ENCODE measurements at regions not wholly inside any gene's neighbourhood (a gene's known extent, or its start where the extent isn't known, plus 50 kb on each side); places are given as distances from the start of the nearest gene placed in this dataset.

DNA sequence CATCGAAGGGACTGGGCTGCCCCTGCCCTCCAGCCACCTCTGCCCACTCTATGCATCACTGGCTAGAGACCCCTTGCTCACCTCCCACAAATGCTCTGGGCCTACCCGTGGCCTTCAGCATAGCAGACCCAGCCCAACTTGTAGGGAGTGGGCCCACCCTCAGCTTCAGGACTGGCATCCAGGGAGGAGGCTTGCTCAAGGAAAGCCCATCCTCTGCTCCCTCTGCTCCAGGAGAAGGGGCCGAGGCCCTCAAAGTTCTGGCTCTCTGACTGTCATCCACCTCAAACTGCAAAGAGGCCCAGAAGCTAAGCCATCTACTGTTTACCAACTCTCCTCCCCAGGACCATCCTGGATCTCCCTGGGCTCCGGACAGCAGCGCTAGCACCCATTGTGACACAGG, 84.5 kb downstream of the C5orf15 start:
- intact Hi-C loops (cut with DNase I), result no loop called here
- no peak for DNase-seq
- ATAC-seq (ENCODE audit: poor library complexity), result no peak

DNA sequence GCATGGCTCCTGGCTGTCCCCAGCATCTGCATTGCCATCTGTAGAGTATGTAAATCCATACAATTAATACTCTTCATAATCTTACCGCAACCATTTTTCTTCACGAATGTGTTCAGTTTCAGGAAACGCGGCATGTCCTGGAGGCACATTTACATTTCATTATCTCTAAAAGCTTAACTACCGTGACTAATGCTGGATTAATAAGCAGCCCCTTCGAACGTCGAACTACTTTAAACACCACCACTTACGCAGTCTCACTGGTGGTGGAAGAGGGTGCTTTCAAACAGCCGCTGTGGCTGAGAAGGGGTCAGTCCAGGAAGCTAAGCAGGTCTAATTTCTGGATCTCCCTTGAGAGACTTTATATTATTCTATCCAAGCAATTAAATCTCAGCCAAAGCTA, 85.6 kb downstream of the C5orf15 start:
- no peak for ATAC-seq (ENCODE audit: poor library complexity)
- intact Hi-C loops (cut with DNase I), result no loop called here

DNA sequence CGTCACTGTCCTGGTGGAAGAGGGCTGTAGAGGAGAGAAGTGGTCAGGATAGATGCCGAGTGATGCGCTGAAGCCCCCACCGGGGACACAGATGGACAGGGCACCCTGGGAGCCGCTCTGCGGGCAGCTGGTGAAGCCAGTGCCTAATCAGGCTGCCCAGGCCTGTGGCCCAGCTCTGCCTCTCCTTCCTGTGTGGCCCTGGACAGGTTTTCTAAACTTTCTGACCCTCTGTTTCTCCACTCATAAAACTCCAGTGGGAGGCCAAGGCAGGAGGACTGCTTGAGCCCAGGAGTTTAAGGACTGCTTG, 86.1 kb downstream of the C5orf15 start:
- ATAC-seq (ENCODE audit: poor library complexity) (no peak), DNase-seq (no peak)
- intact Hi-C loops (cut with DNase I), result no loop called here

More for the DNA sequence above, 85.6 kb downstream of the C5orf15 start:
- DNase-seq, result no peak

DNA sequence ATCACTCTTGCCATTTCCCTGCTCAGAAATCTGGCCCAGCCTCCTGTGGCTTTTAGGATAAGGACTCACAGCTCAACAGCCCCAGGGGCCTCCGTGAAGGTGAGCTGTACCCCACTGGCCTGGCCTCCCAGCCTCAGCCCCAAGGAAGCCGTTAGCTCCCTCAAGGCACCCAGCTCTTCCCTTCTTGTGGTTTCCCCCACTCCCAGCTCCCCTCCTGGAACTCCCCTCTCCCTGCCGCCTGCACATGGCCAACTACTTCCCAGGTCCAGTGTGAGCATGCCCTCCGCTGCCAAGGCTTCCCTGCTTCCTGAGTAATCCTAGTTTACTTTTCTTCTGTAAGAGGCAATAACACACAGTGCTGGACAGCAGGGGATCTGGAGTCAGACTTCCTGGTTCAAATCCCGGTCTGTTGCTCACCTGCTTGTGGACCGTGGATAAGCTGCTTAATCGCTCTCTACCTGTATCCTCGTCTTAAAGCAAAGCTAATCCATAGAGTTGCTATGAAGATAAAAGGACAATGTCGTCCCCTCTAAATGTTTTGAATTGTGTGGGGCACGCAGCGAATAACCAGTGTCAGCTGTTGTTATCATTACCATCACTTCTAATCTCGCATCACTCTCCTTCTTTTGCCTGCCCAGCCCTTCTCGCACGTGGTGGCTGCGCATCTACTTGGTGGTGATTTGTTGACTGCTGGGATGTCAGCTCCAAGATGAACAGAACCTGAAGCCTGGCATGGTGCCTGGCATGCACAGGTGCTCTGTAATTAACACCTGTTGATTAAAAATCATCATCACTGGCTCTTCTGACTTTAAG, 86.6 kb downstream of the C5orf15 start:
- intact Hi-C loops (cut with DNase I), result no loop called here
- ATAC-seq (ENCODE audit: poor library complexity), result no peak
- no peak for DNase-seq

DNA sequence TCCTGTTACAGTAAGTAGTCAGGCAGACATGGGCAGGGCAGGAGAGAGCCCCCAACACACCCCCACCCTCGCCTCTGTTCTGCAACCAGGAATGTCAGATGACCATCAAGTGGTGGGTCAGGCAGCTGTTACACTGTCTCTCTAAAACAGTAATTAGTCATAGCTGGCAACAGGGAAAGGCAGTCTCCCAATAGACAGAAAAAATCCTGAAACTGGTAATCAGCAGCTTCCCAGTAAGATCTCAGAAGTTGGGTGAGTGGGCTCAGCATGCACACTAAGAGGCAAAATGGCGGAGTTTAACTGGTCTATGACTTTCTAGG, 90.2 kb downstream of the C5orf15 start:
- ATAC-seq (ENCODE audit: poor library complexity) (no peak), DNase-seq (no peak)
- intact Hi-C loops (cut with DNase I), result no loop called here

DNA sequence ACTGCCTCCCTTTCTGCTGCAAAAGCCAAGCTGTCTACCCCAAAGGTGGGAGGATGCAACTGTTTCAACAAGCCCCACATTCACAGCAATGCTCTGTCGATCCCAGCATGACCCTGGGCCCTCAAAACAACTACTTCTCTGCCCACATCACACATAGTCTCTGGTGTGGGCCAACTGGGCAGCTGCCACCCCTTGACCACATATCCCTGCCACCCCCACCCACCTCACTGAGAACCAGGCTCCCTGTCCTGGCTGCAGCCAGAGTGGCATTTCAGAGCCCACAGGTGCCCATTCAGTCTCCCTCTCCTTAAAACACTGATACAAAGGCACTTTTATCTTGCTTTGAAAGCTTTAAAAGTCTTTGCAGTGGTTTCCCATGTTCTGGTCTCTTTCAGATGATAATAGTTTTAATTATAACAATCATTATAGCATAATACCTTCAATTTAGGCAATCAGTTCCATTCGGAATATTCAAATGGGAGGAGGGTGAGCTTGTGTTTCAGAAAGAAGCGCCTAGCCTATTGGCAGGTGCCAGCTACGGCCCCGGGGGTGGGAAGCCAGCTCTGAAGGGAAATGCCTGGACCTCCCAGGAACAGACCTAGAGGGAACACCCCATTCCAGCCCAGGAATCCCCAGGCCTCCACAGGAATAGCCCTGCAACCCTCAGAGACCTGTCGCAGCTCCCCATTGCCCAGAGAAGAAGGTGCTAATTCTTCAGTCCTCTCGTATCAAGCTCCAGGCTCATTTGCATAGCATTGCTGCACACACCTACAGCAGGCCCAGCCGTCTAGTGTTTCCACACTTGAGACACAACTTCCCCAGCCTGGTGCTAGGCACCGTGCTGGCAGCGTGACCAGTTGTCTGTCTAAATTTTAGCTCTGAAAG, 90.8 kb downstream of the C5orf15 start:
- DNase-seq (no peak), ATAC-seq (ENCODE audit: poor library complexity) (no peak)
- intact Hi-C loops (cut with DNase I), result no loop called here

DNA sequence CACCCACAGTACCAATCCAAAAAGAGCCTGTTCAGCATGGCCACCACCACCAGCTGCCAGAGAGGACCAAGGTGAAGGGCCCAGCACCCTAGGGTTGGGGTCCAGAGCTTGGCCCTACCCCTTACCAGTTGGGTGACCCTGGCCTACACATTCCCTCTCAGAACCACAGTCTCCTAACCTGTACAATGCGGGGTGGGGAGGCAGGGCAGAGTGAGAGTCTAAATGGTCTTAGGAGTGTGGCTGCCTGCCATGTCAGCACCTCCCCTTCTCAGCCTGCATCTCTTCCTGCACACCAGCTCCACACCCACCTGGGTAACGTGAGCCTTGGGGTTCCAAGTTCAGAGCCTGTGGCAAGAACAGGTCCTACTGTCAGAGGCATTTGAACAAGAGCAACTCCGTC, 92.2 kb downstream of the C5orf15 start:
- DNase-seq (no peak), ATAC-seq (ENCODE audit: poor library complexity) (no peak)
- intact Hi-C loops (cut with DNase I), result no loop called here

DNA sequence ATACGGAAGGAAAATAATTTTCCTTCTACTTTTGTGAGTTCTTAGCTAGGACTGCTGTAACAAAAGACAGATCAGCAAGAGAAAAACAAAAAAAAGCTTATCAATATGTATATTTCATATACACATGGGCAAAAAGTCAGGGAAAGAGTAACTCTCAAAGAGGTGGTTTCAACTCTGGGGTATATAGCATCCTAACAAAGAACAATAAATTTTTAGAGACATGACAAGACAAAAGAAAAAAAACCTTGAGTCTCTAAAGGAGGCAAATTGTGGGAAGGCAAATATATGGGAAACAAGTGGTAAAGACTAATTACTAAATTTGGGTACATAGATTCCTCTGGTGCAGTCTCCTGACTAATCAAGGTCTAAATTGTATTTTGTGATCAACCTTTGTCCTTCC, 93.2 kb downstream of the C5orf15 start:
- no peak for DNase-seq
- intact Hi-C loops (cut with DNase I), result no loop called here
- no peak for ATAC-seq (ENCODE audit: poor library complexity)

DNA sequence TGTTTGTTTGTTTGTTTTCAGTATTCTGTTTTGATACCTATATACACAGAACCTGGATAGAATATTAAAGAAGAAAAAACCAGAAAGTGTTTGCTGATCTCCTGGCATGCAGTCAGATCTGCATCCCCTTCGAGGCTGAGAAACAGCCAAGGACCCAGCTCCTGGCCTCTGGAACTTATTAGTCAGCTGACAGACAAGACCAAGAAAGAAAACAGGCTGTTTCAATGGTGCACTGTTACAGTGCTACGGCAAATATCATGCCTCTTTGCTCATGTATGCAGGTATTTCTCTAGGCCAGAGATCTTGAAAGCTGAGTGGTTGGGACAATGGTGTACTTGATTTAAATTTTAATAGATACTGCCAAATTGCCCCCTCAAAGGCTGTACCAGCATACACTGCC, 95.0 kb downstream of the C5orf15 start:
- no peak for DNase-seq
- intact Hi-C loops (cut with DNase I), result loop anchor here (5.0 kb wide), 1 partner anchor 451 kb away; no protein-coding TSS in a partner anchor
- no peak for ATAC-seq (ENCODE audit: poor library complexity)

DNA sequence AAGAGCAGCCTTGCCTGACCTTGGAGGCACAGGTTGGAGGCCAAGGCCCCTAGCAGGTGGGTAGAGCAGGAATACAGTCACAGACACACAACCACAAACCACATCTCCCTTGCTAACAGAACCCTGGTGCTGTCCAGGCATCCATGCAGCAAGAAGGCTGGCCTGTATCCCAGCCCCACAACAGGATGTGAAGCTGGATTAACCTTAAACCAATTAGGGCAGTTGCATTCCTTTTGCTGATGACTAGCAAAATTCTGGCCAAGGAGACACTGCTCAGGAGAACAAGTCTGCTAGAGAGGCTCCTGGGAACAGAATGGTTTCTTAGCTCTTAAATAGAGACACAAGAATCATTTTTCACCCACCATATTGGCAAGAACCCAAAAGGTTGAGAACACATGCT, 97.8 kb downstream of the C5orf15 start:
- intact Hi-C loops (cut with DNase I), result loop anchor here (5.0 kb wide), 1 partner anchor 448 kb away; no protein-coding TSS in a partner anchor
- DNase-seq, result no peak
- ATAC-seq (ENCODE audit: poor library complexity), result no peak

DNA sequence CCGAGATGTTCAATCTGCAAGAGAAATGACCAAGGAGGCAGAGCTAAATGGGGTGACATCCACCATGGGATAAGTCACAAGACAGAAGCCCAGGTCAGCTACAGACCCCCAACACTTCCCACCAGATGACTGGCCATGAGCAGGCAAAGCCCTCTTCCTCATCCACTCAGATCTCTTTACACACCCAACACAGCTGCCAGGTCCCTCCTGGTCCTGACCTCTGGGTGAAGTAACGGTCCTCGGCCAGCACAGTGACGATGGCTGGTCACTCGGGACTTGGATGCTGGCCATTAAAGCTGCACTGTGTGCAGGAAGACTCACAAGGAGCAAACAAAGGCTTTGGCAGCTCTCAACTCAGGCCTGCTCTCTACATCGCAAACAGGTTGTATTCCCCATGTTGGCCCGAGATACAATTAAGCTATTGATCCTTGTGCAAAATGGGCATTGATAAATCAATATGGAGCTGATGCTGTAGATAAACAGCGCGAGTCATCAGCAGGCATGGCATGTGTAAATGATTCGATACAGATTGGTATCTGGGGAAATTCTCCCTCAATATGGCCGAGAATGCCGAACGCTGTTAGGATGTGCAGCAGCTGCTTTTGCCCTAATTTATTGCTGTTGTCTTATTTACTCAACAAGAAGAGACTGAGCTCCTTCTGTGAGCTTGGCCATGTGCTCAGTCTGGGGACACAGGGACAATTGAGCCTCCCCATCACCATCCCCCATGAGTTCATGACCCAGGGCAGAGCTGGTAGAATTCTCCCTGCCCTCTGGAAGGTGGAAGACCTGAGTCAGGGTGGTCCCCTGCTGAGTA, 98.7 kb downstream of the C5orf15 start:
- DNase-seq, result peak; percentile 65

DNA sequence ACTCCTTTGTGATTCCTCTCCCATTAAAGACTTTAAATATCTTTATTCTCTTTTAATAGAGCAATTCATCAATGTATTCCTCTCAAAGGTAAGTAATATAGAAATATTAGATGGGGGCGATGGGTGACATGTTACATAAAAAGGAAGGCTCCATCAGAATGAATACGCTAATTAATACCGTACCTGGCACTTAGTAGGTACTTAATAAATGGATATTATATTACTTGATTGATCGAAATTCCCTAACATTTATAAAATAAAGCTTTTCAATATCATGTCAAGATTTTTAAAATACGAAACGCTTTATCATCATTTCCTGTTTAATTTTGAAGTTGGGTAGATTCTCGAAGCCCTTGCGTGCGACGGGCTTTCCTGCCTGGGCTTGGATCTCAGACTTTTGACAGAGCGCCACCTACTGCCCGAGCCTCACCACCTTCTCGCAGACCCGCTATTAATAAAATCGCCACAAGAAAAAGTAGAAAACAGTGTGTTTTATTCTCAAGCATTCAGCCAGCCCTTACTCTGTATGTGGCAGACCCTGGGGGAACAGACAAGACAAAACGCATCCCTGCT, 99.4 kb downstream of the C5orf15 start:
- intact Hi-C loops (cut with DNase I), result loop anchor here (5.0 kb wide), 2 partner anchors 112 to 757 kb away; no protein-coding TSS in a partner anchor
- DNase-seq (peak; percentile 85), ATAC-seq (ENCODE audit: poor library complexity) (peak; percentile 89)

More for the DNA sequence above, 98.7 kb downstream of the C5orf15 start:
- ATAC-seq (ENCODE audit: poor library complexity), result peak; percentile 85
- intact Hi-C loops (cut with DNase I), result loop anchor here (5.0 kb wide), 3 partner anchors 112 to 757 kb away; no protein-coding TSS in a partner anchor

DNA sequence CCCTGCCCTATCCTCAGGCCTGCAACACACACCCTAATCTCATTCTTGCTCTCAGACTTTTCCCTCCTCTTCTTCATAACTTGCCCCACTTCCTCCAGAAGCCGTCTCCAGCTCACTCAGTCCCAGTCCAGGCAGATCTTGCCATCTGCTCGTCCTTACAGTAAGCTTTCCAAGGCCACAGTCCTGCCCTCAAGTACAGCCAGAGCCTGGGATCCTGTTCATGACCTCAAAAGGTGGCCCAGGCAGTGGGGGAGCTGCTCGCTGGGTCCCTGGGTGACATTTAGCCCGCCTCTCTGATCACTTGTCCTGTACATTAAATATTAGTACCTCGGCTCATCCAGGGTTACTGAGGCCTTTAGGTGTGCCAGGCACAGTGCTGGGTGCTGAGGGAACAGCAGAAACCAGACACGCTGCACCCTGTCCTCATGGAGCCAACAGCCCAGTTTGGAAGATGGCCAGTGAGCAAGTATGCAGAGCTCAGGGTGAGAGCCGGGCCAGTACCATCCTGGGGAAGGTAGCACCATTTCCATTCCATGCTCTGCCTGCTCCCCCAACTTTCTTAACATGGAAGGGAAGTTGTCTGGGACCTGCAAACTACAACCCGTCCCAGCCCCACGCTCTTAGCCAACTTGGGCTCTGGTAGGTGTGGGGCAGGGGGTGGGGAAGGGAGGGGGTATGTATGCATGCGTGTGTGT, 100.4 kb downstream of the C5orf15 start:
- DNase-seq, result no peak
- intact Hi-C loops (cut with DNase I), result loop anchor here (5.0 kb wide), 2 partner anchors 111 to 756 kb away; no protein-coding TSS in a partner anchor
- no peak for ATAC-seq (ENCODE audit: poor library complexity)

DNA sequence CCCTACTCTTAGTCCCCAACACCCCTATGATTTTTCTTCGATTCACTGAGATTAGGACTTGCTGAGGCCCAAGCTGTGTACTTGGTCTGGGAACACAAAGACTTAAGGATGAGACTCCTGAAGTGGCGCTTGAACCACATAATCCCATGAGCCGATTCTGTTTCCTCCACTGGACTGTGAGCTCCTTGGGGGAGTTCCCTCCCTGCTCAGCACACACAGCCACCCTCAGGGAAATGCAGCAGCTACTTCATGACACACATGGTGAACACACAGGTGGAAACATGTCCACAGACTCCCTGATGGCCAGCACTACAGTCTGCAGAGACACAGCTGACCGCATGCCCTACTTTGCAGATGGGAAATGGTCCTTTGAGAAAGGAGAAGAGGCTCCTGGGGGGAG, 101.1 kb downstream of the C5orf15 start:
- intact Hi-C loops (cut with DNase I), result loop anchor here (5.0 kb wide), 2 partner anchors 110 to 755 kb away; no protein-coding TSS in a partner anchor
- no peak for ATAC-seq (ENCODE audit: poor library complexity)
- no peak for DNase-seq

DNA sequence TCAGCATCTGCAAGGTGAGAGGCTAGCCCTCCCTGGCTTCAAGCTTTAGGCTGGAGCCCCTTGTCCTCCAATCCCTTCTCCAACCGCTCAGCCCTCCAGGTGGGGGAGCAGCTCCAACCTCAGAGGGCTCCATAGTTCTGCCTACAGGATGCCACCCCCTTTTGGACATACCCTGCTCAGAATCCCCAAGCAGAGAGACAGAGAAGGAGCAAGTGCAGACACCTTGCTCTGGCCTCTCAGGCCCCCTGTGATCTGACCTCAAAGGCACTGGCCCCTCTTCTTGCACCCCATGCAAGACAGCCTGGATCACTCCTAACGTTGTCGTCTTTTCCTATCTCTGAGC, 101.6 kb downstream of the C5orf15 start:
- ATAC-seq (ENCODE audit: poor library complexity), result no peak
- DNase-seq, result no peak
- intact Hi-C loops (cut with DNase I), result loop anchor here (5.0 kb wide), 2 partner anchors 110 to 755 kb away; no protein-coding TSS in a partner anchor

DNA sequence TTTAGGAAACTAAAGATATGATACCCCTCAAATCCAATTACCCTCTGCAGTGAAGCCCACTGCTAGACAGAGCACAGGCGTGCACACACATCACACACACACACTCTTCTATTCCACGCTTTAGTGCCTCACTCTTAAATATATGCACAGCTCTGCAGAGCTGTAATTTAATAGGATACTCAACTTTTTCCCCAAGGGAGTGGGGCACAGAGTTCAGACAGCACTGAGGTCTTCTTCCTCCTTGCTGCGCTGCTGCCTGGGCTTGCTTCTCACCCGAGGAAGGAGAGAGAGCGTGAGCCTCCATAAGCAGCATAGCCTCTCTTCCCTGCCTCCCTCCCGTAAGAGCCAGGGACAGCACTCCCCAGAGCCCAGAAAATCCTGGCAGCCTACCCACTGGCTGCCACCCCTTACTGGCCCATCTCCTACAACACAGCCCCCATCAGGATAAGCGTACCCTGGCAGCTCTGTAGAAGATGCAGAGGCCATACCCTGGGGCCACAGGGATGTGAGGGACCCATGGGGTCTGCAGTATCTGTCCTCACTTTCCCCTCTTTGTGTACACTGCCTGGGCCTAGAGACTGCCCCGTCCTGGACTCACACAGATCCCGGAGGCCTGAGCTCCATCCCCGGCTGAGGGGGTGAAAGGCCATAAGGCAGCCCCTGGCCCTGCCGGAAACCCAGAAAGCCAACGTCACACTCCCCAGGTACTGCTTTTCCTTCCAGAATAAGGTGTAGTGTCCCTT, 102.1 kb downstream of the C5orf15 start:
- intact Hi-C loops (cut with DNase I), result loop anchor here (5.0 kb wide), 2 partner anchors 109 to 754 kb away; no protein-coding TSS in a partner anchor
- DNase-seq, result no peak
- ATAC-seq (ENCODE audit: poor library complexity), result no peak

DNA sequence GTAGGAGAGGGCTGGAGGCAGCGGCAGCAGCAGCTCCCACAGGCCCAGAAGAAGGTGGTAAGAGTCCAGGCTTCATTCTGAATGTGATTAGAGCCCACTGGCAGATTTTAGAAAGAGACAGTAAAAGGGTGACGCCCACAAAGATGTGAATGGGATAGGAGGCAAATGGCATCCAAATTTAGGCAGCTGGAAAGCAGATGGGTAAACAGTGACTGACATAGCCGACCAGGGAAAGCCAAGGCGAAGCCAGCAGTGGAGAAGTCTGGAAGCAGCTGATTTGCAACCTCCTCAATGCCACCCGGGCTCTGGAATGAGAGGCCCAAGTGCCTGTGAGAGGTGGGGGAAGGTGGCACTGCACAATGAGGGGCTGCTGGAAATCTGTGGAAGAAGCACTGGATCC, 103.3 kb downstream of the C5orf15 start:
- ATAC-seq (ENCODE audit: poor library complexity) (no peak), DNase-seq (no peak)
- intact Hi-C loops (cut with DNase I), result loop anchor here (5.0 kb wide), 2 partner anchors 108 to 753 kb away; no protein-coding TSS in a partner anchor
